HG02642 (cell line): ENCODE measurements at regions not wholly inside any gene's neighbourhood (a gene's known extent, or its start where the extent isn't known, plus 50 kb on each side); places are given as distances from the start of the nearest gene placed in this dataset.

Experiments used
- ATAC-seq: cut with Tn5 transposase; IDR thresholded peaks from one replicate; pipeline ENCODE4 v1.9.1; 2021; ENCODE audit warnings: mild to moderate bottlenecking; ENCODE audit not compliant: unreplicated experiment, poor library complexity

DNA sequence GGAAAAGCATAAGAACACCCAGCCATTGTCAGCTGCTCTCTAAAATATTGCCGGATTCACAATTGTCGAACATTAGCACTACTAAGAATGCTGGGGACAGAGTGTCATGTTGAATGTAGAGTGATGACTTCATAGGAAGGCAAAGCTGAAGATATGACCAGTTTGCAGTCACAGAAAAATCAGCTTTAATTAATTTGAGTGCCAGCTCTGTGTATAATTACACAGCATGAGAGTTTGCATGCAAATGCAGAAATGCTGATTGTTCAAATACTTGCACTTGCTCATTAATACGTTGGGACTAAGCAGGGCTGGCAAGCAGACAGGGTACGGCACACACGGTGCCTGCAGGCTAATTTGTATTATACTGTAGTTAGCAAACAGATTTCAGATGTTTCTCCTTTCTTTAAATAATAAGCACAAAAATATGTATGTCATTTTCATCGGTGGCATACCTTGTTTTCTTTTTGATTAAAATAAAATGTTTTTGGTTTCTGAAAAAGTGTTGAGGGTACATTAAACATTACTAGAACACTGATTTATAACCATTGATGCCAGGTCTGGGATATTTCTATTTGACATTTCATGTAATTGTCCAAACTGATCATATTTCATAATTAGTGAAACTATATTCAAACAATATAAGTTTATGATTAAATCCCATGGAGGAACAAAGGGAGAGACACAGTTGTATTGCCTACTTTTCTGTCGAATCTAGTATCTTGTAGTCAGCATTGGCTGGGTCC is 99.8 kb upstream of the ADGRL2 start:
- ATAC-seq: no peak

DNA sequence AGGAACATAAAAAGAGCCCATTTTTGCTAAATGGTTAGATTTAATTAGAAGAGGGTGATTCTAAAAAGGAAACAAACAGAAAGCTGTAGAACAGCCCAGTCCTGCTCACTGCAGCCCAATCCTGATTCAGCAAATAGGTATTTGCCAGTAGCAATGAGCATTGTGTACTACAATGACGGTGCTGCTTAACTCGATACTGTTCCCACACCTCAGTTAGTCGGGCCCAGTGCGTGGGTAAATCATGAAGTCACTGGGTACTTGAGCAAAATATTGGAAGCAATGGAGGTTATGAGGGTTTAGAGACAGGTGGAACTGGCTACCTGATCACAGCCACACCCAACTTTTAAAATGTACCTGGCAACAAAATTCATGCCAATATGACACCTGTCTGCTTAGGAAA is 101.5 kb upstream of the ADGRL2 start:
- no peak for ATAC-seq

DNA sequence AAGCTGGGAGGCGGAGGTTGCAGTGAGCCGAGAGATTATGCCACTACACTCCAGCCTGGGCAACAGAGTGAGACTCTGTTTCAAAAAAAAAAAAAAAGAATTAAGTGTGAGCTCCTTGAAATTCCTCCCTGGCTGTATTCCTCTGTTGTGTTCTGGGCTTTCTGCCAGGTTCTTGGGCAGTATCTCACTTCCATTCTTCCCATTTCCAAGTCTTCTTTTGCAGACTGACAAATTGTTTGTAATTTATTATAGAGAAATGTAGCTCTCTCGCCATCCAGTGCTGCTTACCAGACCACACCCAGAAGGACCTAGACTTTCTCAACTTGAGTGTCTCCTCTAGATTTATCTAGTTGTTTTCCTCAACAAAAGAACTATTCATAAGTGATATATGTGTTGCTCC is 105.0 kb upstream of the ADGRL2 start:
- no peak for ATAC-seq

DNA sequence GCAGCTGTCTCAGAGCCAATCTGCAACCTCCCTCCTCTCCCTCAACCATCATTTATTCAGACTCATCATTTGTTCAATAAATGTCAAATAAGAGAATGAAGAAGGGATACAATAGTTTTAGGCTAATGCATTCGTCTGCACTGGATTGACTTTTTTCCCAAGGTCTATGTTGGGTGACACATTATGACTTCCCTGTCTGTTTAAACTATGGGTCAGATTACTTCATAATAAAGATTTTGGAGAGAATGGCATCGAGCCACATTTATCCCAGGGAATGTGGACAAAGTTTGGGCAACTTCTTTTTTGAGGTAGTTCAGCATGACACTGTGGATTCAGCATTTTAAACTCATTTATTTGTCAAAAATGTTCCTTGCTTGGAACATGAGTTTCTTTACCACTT is 107.4 kb upstream of the ADGRL2 start:
- ATAC-seq: no peak

DNA sequence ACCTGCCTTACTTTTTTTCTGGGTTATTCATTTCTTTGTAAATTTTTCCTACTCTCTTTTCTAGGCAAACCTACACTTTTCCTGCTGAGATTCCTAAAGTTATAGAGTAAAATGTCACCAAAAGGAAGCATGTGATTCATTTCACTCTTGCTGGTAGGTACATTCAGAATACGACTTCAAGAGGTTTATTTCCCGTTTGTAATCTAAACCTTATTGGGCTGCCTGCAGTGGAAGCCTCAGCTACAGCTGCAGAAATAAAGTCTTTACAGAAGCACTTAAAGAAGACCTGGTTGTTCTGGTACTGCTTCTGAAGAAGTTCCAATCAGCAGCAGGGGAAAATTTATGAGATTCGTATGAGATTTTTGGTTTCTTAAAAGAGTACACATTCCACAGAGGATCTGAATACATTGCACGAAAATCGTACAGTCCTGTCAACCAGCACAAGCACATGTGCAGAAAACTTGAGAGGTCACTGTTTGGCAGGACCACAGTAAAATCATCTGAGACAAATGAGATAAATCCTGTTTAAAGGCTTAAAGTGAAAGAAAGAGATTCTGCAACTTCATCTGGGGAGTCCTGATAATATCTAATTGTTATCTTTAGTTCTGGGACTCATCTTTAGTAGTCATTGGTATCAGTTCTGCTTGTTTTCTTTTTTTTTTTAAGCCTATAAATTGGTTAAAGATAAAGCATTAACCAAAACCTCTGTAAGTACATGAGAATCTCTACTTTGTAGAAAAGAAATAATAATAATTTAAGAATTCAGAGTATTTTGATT is 109.9 kb upstream of the ADGRL2 start:
- no peak for ATAC-seq

DNA sequence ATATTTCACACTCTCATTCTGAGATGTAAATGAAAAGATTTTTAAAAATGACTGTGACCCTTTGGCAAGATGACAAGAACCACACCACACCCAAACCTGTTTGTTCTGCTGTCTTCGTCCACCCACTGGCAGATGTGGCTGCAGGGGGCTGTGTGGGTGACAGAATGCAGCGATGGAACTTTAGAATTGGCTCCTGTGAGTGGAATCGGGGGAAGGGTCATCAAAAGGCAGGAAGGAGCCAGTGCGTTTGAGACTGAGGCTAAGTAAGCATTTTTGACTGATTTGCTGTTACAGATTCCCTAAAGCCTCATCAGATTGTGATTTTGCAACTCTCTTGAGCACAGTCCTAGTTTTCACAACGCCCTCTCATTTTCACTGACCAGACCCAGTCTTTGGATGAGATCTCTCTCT is 111.2 kb upstream of the ADGRL2 start:
- no peak for ATAC-seq

DNA sequence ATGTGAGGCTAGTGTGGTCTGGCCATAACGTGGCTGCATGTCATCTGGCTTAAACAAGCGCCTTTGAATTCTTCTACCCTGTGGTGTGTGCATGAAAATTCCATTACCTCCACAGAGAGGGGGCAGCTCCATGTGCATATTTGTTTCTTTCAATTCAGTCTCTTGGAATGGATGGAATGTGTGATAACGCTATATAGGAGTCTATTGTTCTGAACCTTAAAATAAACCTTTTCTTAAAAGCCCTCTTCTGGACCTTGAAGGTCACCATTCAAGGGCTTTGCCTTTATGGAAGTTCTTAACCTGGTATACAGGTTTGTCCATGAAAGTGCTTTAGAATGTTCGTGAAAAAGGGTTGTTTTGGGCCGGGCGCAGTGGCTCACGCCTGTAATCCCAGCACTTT is 118.2 kb upstream of the ADGRL2 start:
- ATAC-seq: no peak

DNA sequence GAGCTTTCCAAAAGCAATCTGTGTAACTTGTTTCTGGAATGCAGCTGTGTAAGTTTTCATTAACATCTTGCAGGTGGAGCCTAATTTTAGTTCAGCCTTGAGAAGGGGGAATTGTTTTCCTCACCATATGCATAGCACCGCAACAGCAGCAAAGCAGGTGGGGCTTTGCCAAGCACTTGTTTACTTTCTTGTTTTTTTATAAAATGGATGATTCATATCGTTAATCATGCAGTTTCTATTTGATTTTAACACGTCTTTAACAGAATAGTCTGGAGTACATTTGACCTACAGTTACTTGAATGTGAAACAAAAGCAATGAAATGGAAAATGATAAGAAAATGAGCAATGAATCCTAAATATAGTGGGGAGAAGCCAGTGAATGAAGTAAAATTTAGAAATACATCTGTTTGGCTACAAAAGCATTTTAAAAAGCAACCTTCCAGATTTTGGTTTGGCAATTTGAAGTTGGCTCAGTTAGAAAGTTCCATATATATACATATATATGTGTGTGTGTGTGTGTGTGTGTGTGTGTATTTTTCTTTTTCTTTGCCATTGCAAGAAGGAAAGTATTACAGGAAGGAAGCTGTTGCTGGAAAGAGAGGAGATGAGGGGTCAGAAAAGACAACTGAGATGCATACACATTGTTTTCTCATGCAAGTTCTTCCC is 119.0 kb upstream of the ADGRL2 start:
- ATAC-seq: no peak

DNA sequence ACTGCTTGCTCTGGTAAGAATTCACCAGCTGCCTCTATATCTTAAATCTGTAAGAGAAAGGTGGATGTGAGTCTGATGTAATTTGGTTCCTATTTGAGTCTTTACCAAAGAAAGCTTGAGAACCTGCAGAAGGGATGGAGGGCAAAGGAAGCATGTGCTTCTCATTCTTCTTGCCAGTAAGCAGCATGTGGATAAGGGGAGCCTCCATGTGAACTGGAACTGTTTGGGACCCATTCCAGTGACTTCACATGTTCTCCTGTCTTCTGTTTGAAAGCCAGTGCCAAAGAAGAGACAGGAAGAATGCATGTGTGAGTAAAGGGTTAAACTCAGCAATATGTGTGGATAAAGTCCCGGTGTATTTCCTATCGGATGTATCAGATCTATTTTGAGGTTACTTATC is 119.6 kb upstream of the ADGRL2 start:
- ATAC-seq: no peak

DNA sequence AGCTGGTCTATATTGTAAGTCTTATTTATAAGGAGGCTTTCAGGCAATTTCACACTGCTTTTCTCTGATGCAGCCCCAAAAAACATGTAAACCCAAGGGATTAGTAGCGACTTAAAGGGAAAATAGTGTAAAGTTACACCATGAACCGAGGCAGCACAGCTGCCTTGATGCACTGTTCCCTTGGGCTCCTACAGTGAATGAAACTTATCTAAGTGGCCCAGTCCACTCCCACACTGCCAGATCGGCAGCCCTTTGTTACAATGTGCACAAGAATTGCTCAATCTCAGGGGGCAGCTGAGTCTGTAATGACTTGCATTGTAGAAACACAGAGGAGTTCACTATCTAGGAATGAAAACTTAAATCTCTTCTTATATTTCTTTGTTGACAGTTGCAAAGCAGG is 120.8 kb upstream of the ADGRL2 start:
- no peak for ATAC-seq

DNA sequence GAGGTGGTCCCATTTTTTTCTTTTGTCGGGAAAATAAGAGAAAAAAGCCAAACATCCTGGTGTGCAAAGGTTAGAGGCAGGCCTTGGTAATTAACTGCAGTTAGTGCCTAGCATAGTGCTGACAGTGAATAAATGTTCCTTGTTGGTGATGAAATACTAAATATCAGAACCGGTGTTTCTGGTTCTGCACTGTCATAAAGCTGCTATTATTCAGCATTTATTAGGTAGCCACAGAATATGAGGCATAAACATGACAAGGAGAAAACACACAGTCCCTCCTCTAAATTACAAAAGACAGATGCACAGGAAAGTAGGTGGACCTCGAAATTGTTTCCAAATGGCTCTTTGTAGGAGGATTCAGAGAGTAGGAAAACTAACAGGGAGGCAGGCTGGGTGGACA is 122.0 kb upstream of the ADGRL2 start:
- no peak for ATAC-seq

DNA sequence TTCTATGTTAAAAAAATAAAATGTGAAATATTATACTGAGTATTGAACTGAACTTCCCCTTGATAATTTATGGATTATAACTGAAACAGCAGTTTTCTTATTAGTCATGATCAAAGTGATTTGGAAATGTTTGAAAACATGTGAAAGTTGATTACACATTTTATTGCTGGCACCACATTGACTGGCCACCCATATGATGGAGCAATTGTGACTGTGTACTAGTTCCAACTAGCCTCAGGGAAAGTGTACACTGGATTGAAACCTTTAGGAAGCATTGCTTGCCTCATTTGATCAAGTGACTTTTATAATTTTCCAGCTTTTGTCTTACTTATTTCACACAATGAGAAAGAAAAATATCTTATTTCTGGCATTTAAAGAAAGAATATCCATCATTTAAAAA is 128.0 kb upstream of the ADGRL2 start:
- ATAC-seq: no peak

DNA sequence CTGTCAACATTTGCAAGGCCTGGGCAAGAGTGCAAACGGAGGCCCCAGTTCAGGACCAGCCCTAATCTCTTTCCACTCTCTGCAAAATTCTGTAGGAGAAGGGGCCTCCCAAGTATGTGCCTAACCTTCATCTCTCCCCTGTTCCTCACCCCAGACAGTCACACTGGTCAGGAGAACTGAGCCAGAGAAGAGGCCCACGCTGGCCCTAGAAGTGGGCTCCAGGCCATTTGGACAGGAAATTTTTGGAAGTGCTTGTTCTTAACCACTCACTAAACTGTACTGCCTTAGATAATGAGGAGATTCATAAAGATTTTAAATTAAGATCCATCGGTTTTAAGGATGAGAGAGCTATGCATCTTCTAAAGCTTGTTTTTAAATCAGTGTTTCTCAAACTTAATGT is 129.7 kb upstream of the ADGRL2 start:
- no peak for ATAC-seq

DNA sequence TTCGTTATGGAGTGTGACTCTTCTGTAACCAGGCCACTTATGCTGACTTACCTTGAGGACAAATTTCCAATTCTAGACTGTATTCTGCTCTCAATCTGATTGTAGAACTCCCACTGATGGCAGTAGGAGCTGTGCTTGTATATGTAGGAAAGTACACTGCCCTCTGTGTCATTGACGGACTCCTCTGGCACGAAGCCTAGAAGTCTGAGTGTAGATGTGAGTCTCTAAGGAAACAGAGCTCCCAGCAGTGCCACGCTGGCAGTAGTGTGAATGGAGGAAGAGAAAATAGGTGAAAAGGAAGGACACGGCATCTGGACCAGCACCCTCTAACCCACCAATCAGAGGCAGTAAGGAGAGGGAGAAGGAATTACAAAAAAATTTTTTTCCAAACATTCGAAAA is 130.4 kb upstream of the ADGRL2 start:
- no peak for ATAC-seq

DNA sequence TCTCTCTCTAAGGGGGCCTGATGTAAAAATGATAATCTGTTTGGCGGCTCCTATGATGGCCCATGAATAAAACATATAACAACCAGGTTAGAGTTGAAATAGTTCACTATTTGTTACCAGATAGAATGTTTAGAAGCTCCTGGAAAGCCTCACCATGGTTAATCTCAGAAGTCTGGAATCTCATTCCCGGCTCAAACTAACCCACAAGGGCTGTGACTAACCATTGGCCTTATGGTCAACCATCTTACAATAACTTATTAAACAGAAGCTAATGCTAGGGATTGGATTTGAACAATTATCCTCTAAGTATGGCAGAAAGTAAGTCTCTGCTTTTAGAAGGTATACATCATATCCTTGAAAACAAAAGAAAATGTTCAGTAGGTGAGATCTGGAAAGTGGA is 134.1 kb upstream of the ADGRL2 start:
- no peak for ATAC-seq

DNA sequence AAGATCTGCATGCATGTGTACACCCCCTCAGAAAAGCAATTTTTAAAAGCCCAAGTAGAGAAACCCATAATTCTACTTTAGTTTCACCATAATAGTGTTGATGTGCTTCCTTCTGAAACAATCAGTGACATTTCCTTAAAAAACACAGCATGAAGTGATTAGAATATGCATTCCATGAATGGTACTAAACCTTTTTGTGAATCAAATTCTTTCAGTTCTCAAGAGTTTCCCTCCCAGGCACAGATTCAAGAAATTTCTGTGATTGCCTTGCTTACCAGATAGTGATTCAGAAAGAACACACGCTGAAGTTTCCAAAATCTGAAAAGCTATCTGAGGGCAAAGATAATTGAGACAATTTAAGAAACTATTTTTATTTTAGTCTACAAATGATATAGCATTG is 136.4 kb upstream of the ADGRL2 start:
- no peak for ATAC-seq

DNA sequence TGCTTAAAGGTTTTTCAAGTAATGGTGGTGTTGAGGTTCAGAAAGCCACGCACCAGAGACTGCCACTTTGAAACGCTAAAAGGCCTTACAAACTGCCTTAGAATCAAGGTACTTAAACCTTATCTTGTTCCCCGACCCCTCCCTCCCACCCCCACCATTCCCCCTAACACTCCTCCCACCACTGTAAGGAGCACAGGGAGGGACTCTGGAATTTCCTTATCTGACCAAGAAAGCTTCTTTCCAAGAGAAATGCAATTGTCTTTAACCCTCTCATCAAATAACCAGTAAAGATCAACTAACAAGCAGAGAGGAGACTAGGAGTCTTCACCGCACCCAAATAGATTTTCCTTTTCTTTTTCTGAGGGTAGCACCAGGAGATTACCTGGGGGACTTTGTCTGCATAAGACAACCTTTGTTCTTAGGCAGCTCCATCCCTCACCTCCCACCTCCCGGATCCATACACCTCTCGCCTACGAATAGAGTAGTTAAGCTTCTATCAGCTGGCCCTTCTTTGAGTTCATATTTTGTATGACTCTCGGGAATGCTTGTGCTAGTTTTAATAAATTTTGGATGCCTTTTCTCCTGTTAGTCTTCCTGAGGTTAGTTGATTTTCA is 137.7 kb upstream of the ADGRL2 start:
- ATAC-seq: no peak

DNA sequence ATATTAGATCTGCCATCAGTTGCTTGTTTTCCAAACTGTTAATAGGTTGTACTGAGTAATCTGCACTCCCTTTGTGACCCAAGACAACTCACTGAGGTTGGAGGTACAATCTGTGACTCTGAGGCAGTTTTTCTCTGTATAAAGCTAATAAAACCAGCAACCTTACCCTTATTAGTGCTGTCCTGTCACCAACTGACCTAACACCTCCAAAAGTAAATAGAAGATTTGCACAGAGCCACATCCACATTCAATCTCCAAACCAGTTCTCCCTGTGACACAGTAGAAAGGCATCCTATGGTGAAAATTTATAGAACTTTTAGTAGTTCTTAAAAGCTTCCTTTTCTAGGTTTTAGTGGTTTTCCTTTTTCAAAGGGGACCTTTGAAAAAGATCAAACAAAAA is 140.4 kb upstream of the ADGRL2 start:
- ATAC-seq: no peak

DNA sequence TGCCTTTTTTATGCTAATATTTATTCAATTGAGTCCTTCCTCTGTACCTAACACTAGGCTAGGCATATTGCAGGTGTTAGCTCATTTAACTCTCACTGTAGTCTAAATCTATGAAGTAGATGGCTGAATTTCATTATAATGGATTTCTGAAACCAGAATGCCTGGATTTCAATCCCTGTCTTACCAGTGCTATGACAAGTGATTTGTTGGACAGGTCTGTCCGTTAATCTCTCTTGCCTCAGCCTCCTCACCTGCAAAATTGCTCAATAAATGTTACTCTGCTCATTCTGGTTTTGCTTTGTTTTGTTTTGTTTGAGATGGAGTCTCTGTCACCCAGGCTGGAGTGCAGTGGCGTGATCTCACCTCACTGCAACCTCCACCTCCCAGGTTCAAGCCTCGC is 146.1 kb upstream of the ADGRL2 start:
- ATAC-seq: no peak

DNA sequence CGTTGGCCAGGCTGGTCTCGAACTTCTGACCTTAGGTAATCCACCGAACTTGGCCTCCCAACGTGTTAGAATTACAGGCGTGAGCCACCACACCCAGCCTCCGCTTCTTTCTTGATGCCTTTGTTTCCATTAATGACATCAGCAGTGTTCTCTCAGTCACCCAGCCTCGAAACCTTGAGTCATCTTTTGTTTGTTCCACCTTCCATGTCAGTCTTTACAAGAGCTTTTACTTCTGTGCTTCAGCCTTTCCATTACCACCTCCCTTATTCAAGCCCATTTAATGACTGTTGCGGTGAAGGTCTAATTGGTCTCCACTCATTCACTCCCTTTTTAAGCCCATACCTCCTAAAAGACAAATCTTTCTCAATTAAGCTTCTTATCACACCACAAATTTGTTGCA is 146.6 kb upstream of the ADGRL2 start:
- ATAC-seq: no peak

DNA sequence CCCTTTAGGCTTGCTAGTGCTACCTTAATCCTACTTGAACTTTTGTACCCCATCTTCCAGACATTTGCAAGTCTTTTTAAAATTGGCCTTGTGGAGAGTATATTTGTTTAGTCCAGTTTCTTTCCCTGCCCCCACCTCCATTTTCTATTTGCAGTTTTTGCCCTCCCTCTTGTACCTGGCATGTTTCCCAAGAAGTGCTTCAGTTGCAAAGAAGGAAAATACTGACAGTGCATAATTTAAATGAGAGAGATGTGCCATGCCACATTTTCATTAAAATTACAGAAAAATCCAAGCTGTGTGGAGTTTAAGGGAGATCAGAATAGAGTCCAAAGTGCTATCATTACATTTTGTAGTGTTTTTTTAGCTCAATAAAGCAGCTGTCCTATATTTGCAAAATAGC is 150.0 kb upstream of the ADGRL2 start:
- no peak for ATAC-seq
